ENCODE measurements at regions not wholly inside any gene's neighbourhood (a gene's known extent, or its start where the extent isn't known, plus 50 kb on each side); places are given as distances from the start of the nearest gene placed in this dataset.

DNA sequence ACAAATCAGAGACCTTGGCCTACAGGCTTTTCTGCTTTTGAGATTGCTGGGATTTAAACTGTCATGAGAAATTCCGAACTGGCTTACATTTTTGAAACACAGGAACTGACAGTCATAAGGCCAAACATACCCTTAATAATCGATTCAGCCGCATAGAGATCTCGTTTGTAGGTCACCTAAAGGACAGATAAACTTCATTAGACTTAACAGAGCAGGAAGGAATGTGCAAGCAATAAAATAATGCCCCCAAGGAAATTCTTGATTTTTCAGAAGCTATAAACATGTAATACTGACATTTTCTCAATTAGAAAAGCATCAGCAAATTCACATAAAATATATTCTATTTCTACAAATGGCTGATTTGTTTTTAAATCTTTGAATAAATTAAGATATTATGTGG is 120.0 kb downstream of the CRPPA start:
- Histone ChIP-seq H3K36me3 (no peaks in the 10 kb centered on the region), H3K4me1 (no peaks in the 10 kb centered on the region), H3K27me3 (no peaks in the 10 kb centered on the region), H3K27ac (no peak overlapping the region), H3K9me3 (no peaks in the 10 kb centered on the region), H3K4me3 (no peak overlapping the region)
- TF ChIP-seq, protein P1, sequence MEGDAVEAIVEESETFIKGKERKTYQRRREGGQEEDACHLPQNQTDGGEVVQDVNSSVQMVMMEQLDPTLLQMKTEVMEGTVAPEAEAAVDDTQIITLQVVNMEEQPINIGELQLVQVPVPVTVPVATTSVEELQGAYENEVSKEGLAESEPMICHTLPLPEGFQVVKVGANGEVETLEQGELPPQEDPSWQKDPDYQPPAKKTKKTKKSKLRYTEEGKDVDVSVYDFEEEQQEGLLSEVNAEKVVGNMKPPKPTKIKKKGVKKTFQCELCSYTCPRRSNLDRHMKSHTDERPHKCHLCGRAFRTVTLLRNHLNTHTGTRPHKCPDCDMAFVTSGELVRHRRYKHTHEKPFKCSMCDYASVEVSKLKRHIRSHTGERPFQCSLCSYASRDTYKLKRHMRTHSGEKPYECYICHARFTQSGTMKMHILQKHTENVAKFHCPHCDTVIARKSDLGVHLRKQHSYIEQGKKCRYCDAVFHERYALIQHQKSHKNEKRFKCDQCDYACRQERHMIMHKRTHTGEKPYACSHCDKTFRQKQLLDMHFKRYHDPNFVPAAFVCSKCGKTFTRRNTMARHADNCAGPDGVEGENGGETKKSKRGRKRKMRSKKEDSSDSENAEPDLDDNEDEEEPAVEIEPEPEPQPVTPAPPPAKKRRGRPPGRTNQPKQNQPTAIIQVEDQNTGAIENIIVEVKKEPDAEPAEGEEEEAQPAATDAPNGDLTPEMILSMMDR (IDR thresholded peaks at IDR 0.05) = no peak
- no peak for TF ChIP-seq POLR2A (IDR thresholded peaks at IDR 0.05)
- DNase-seq = no peak

DNA sequence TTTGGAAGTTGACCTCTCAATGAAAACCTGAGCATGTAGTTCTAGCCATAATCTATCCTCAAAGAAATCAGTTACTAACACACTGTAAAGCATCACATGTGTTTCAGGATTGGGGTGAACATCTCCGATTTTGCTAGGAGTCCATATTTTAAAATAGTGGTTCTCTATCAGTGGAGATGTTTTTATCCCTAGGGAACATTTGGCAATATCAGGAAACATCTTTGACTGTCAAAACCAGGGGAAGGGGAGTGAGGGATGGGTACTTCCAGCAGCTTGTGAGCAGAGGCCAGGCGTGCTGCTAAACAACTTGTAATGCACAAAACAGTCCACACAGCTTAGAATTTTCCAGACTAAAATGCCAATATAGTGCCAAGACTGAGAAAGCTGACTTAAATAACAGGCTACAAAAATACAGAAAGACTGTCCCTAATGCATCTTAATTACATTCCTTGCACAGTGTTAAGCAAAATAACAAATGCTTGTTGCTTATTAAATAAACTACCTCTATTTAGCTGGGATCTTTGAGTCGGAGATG is 120.9 kb downstream of the CRPPA start:
- H3K9me3 ChIP-seq = no peaks in the 10 kb centered on the region
- DNase-seq = no peak
- H3K36me3 ChIP-seq = no peaks in the 10 kb centered on the region
- H3K27ac ChIP-seq = no peak overlapping the region
- no peaks in the 10 kb centered on the region for H3K4me1 ChIP-seq
- H3K27me3 ChIP-seq = no peaks in the 10 kb centered on the region
- no peak for TF ChIP-seq POLR2A (IDR thresholded peaks at IDR 0.05)
- TF ChIP-seq, protein P1 (IDR thresholded peaks at IDR 0.05) = no peak
- H3K4me3 ChIP-seq = no peak overlapping the region

DNA sequence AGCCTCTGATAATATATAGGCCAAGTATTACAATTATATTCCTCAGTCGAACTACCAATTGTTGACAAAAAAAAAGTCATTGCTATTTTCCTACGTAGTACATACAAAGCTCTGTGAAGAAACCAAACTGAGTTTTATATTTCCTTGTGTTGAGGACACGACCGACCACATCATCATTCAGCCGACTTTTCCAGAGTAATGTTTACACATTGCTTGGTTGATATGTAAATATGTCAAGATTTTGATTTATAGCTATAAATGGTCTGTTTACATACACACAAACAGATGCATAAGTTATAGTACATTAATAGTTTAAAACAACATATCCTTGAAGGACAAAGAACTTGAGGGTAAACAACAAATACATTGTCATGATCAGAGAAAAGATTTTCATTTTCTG is 121.5 kb downstream of the CRPPA start:
- no peaks in the 10 kb centered on the region for H3K4me1 ChIP-seq
- DNase-seq = no peak
- H3K27me3 ChIP-seq = no peaks in the 10 kb centered on the region
- no peak overlapping the region for H3K27ac ChIP-seq
- no peak overlapping the region for H3K4me3 ChIP-seq
- H3K36me3 ChIP-seq = no peaks in the 10 kb centered on the region
- TF ChIP-seq, protein P1 (IDR thresholded peaks at IDR 0.05) = no peak
- no peak for TF ChIP-seq POLR2A (IDR thresholded peaks at IDR 0.05)
- no peaks in the 10 kb centered on the region for H3K9me3 ChIP-seq

DNA sequence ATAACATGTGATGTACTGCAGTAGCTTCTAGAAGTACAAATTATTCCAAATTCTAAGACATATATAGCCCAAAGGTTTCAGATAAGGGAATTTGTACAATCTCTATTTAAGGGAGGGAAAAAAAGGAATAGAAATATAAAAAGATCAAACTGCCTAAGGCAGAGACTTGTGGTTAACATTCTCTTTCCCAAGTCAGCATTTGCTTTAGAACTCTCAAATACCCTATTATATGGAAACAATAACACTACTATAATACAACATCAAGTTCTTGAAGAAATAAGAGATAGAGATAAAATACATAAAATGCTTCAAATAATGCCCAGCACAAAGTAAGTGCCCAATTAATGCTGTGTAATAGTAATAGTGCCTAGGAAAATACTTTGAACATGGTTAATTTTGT is 123.1 kb downstream of the CRPPA start:
- no peaks in the 10 kb centered on the region for H3K4me1 ChIP-seq
- no peaks in the 10 kb centered on the region for H3K36me3 ChIP-seq
- no peak overlapping the region for H3K4me3 ChIP-seq
- H3K9me3 ChIP-seq = no peaks in the 10 kb centered on the region
- H3K27ac ChIP-seq = no peak overlapping the region
- no peak for DNase-seq
- no peak for TF ChIP-seq POLR2A (IDR thresholded peaks at IDR 0.05)
- TF ChIP-seq, protein P1 (IDR thresholded peaks at IDR 0.05) = no peak
- no peaks in the 10 kb centered on the region for H3K27me3 ChIP-seq

DNA sequence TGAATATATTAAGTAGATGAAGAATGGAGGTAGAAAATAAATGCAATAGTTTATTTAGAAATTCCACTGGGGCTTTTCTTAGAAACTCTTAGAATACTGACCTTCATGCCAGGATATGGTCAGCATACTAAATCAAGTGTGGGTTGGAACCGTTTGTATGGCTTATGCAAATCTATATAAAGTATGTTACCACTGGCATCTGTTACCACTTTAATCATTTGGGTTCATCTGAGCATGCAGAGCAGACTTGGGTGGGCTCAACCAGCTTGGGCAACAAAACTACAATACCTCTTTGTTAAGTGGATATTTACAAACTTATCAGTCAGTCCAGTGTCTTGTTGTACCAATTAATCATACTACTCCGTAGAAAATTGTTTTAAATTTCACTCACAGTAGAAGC is 125.8 kb downstream of the CRPPA start:
- no peak for DNase-seq
- no peak overlapping the region for H3K27ac ChIP-seq
- H3K27me3 ChIP-seq = no peaks in the 10 kb centered on the region
- H3K36me3 ChIP-seq = no peaks in the 10 kb centered on the region
- TF ChIP-seq, protein P1 (IDR thresholded peaks at IDR 0.05) = no peak
- TF ChIP-seq POLR2A (IDR thresholded peaks at IDR 0.05) = no peak
- no peaks in the 10 kb centered on the region for H3K9me3 ChIP-seq
- no peaks in the 10 kb centered on the region for H3K4me1 ChIP-seq
- H3K4me3 ChIP-seq = no peak overlapping the region
